GM03348 (cell line): ENCODE measurements at regions not wholly inside any gene's neighbourhood (a gene's known extent, or its start where the extent isn't known, plus 50 kb on each side); places are given as distances from the start of the nearest gene placed in this dataset.
A peak's percentile ranks its signal among the peaks of the same experiment; 100 is the strongest.

Experiments
- DNase-seq: peaks from one replicate; pipeline ENCODE4 v3.0.0; 2012; ENCODE audit warnings: low spot score

DNA sequence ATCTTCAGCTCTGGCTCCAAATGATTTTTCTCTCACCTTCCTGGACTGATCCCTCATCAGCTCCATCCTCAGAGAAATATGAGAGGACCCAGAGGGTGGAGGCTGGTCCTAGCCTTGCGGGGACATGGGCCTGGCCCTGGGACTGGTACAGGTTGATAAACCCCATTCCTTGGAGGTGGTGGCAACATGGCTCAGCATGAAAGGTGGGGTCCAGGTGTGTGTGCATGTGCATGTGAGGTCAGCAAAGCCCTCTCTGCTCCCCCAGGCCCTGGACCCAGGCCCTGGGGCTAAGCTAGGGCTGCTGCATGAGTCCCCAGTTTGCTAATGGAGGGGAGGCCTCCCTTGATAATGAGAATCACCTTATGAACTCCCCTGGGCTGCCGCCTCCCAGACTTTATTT, 363.1 kb downstream of the MATN1 start:
- DNase-seq: no peak

DNA sequence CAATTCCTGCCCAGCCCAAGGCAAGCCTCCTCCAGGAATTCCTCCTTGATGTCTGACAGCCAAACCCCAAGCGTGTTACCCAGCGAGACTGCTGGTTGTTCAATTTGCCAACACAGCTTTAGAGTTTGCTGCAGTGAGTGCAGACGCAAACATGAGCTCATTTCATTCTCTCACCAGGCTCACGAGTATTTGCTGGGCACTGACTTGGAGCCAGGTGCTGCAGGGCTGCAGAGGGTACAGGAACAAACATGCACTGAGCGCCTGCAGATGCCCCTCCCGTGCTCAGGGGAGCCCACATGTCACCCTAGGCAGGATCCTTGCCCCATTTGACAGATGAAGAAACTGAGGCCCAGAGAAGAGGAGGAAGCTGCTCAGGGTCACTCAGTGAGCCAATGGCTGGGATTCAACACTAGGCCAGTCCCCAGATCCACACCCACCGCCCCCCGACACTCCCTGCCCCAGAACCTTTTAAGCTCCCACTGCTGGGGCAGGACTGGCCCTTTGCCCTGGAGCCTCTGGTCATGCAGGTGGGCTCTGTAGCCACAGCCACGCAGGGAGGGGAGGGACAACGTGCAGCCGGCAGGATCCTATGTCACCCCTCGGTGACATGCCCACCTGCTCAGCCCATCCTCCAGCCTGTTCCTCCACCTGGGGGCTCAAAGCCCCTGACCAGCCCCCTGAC, 363.7 kb downstream of the MATN1 start:
- DNase-seq: no peak

DNA sequence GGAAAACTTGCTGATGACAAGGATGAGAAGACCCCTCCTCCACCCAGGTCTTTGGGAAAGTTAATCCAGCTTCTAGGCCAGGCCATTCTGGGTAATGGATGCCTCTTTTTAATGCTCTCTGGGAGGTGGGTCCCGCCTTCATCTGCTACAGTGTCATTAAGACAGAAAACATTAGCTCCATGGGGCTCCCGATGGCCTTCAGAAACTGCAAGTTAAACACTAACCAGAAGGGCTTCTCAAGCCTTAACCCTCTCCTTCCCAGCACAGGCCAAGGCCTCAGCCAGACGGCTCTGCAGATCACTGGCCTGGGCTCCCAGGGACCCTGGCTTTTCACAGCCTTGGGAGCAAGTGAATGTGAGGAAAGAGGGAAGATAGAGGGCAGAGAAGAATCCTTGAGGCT, 364.9 kb downstream of the MATN1 start:
- no peak for DNase-seq

DNA sequence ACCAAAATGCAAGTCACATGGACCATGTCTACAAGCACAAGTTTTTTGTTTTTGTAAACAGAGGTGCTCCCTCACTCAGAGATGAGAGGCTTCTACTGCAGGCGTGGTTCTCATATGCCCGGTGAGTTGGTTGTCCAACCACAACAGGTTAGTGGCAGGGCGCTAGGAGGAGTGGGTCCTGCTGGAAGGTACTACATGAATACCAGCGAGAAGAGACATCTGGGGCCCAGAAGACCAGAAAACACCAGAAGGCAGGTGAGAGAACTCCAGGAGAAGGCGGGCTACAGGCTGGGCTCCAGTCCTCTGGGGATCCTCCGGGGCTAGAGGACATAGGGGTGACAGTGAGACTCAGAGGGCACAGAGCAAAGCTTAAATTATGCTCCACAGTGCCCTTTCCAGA, 366.5 kb downstream of the MATN1 start:
- no peak for DNase-seq

DNA sequence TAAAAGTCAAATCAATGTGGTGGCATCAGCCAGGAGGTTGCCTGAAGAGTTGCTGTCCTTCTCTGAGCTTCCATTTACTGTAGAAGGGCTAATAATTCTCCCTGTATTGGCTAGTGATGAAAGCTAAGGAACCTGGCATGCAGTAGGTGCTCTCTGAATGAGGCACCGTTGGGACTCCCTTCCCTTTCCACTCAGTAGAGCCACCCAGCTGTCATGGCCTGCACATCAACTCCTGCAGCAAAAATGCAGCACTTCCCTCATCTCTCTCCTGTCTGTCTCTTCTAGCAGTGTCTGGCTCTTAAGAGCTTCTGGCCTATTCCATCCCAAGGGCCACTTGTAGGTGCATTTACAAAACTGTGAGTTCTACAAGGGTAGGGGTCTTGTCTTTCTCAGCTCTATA, 369.0 kb downstream of the MATN1 start:
- no peak for DNase-seq

DNA sequence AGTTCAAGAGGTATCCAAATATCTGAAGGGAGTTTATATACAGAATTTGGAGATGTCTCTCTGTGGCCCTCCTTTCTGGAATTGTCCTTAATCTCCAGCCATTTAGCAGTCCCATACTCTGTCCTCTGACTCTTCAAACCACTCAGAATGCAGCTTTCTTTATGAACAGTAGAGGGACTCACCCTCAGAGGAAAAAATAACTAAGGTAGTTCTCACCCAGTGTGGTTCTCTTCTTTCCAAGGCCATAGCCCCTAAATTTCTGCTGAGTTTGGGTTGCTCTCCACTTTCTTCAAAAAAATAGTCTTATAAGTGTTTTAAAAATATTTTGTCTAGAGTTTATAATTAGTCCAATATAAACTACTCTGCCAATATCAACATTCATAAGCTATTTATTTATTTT, 369.7 kb downstream of the MATN1 start:
- peak; percentile 36 for DNase-seq

GRCh38 chr1:30348147-30348546, 375.2 kb downstream of the MATN1 start:
- no peak for DNase-seq

DNA sequence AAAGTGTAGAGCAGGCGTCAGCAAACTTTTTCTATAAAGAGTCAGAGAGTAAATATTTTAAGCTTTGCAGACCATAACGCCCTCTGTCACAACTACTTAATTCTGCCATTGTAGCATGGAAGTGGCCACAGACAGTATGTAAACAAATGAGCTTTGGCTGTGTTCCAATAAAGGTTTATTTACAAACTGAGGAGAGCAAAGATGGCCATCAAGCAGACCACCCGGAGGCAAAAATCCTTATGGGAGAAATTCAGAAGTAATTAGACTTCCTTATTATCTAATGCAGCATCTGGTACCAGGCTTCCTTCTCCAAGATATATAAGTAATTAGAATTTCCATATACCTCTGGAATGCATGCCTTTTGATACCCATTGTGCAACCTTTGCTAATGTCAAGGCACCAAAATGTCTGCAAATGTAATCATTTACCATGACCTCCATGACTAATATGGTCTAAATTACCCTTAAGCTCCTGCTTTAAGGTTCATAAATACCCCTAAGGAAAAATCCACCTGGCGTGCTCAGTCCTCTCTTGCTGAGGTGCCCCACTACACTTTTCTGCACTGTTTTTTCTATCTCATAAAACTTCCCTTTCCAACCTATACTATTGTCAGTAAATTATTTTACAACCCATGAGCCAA, 377.8 kb downstream of the MATN1 start:
- no peak for DNase-seq

DNA sequence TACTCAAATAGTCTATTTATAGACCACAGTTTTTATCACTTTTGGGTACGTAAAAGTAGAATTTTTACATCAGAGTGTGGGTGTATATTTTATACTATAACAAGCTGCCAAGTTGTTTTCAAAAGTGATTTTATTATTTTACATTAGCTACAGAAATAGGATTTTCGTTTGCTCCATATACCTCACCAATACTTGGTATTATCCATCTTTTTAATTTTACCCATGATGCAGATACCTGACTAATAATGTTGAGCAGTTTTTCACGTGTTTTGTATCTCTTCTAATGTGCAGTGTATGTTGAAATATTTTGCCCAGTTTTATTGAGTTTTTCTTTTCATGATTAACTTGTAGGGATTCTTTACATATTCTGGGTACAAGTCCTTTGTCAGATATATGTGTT, 379.8 kb downstream of the MATN1 start:
- no peak for DNase-seq

GRCh38 chr1:30342535-30343141, 380.7 kb downstream of the MATN1 start:
- no peak for DNase-seq

GRCh38 chr1:30340934-30341333, 382.5 kb downstream of the MATN1 start:
- DNase-seq: no peak

GRCh38 chr1:30339866-30340265, 383.5 kb downstream of the MATN1 start:
- DNase-seq: no peak

GRCh38 chr1:30338765-30339164, 384.6 kb downstream of the MATN1 start:
- no peak for DNase-seq

DNA sequence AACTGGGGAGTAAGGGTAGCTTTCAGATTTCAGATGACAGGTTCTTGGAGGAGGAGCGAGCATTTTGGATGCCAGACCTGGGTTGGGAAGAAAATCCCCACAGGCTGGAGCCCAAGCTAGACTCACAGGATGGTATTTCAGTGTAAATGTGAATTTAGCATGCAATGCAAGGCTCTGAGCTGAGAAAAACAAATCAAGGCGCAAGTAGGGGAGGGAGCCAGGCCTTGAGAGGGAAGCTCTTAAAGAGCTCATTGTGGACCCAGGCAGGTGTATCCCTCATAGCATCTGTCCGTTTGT, 386.1 kb downstream of the MATN1 start:
- no peak for DNase-seq

- DNase-seq: no peak
Observed at GRCh38 chr1:30336550-30337323, 386.6 kb downstream of the MATN1 start.

- no peak for DNase-seq
Observed at GRCh38 chr1:30335997-30336390, 387.4 kb downstream of the MATN1 start.

- DNase-seq: no peak
Observed at GRCh38 chr1:30335389-30335996, 387.9 kb downstream of the MATN1 start.

DNA sequence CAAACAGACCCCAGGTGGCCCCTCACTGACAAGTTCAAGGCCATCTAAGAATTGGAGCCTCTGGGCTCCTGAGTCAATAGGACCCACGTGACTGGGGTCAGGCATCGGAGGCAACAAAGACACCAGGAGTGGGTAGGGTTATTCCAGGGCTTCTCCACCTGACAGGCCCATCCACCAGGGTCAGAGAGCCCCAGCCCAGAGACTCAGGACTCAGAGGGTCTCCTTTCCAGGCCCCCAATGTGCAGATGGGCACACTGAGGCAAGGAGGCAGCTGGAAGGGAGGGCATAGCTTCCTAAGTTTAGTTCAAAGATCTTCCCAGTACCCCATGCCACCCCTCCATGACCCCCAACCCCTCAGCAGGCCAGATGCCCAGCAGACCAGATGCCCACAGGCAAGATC, 388.6 kb downstream of the MATN1 start:
- DNase-seq: no peak

- no peak for DNase-seq
Observed at GRCh38 chr1:30332116-30333094, 391.0 kb downstream of the MATN1 start.

DNA sequence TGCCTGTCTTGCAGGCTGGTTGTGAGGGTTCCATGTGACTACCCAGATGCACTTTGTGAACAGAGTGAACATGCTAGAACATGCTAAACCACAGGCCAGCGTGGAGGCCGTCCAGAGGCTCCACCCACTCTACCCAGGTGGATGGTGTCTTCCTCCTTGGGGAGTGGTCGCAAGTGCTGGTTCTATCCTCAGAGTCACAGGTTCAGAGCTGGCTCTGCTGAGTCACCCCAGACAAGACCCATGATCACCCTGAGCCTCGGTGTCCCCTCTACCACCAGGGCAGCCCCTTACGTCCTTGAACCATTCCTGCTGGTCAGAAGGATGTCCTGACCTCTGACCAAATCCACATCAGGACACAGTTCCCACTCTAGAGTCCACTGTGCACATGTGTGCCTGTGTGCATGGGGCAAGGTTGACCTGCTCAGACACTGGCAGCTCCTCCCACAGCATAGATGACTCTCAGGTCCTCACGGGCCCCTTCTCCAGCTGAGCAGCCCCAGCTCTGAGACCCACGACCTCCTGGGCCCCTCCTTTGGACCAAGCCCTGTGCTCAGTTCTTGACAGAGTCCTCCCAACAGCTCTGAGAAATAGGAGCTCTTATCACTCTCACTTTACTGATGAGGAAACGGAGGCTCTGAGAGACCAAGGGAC, 391.8 kb downstream of the MATN1 start:
- no peak for DNase-seq

GRCh38 chr1:30330644-30331043, 392.7 kb downstream of the MATN1 start:
- no peak for DNase-seq
